Neuronal stem cell (in vitro differentiated cells): ENCODE measurements at regions not wholly inside any gene's neighbourhood (a gene's known extent, or its start where the extent isn't known, plus 50 kb on each side); places are given as distances from the start of the nearest gene placed in this dataset.

Experiments used
- DNase-seq: peaks from one replicate; pipeline ENCODE4 v3.0.0-alpha.2; 2013; ENCODE audit warnings: low spot score
- H2AFZ ChIP-seq: one replicate; pipeline ENCODE4 v1.6.1; 2013; ENCODE audit warnings: mild to moderate bottlenecking, low read length, inconsistent platforms
- H2AK5ac ChIP-seq: 2 replicates; pipeline ENCODE4 v1.6.1; 2013; ENCODE audit warnings: low read depth, mild to moderate bottlenecking, inconsistent platforms, low read length, moderate library complexity, mixed read lengths
- H2BK120ac ChIP-seq: 2 replicates; pipeline ENCODE4 v1.6.1; 2013; ENCODE audit warnings: low read depth, mild to moderate bottlenecking, inconsistent platforms, low read length, moderate library complexity, mixed read lengths
- H2BK12ac ChIP-seq: one replicate; pipeline ENCODE4 v1.6.1; 2013; ENCODE audit warnings: low read length, inconsistent platforms
- H2BK15ac ChIP-seq: 2 replicates; pipeline ENCODE4 v1.6.1; 2013; ENCODE audit warnings: mild to moderate bottlenecking, low read length, inconsistent platforms, mixed read lengths
- H2BK5ac ChIP-seq: one replicate; pipeline ENCODE4 v1.6.1; 2013; ENCODE audit warnings: inconsistent platforms, mild to moderate bottlenecking, low read length, moderate library complexity
- H3K14ac ChIP-seq: one replicate; pipeline ENCODE4 v1.6.1; 2013; ENCODE audit warnings: low read length, inconsistent platforms
- H3K18ac ChIP-seq: 2 replicates; pipeline ENCODE4 v1.6.1; 2013; ENCODE audit warnings: low read length, inconsistent platforms
- H3K23ac ChIP-seq: 2 replicates; pipeline ENCODE4 v1.6.1; 2013; ENCODE audit warnings: low read depth, mild to moderate bottlenecking, mixed read lengths, low read length, inconsistent platforms; ENCODE audit not compliant: poor library complexity
- H3K27ac ChIP-seq: replicated peaks from 3 replicates; pipeline ENCODE4 v1.5.1; 2013; ENCODE audit warnings: low read length, inconsistent platforms
- H3K27me3 ChIP-seq, 3 experiments: 2 replicates each; pipeline ENCODE4 v1.6.1; 2013; ENCODE audit warnings: low read length in 3 of 3, mild to moderate bottlenecking in 2 of 3, inconsistent platforms in 1 of 3, low read depth in 1 of 3, mixed read lengths in 1 of 3, moderate library complexity in 1 of 3; ENCODE audit not compliant: control insufficient read depth in 3 of 3, insufficient read depth in 3 of 3
- H3K36me3 ChIP-seq, 2 donors: replicated peaks in 1 of 2; 2 replicates each; pipeline ENCODE4 v1.6.1; 2013; ENCODE audit warnings: low read length in 2 of 2; ENCODE audit not compliant: control insufficient read depth in 2 of 2, insufficient read depth in 2 of 2
- H3K4ac ChIP-seq: 2 replicates; pipeline ENCODE4 v1.6.1; 2013; ENCODE audit warnings: inconsistent platforms, mild to moderate bottlenecking, low read length, moderate library complexity
- H3K4me1 ChIP-seq, 2 donors: 1 replicate in 1 of 2; 2 replicates in 1 of 2; pipeline ENCODE4 v1.6.1; 2013; ENCODE audit warnings: low read length in 2 of 2, low read depth in 1 of 2; ENCODE audit not compliant: control insufficient read depth in 2 of 2, insufficient read depth in 1 of 2
- H3K4me2 ChIP-seq: one replicate; pipeline ENCODE4 v1.6.1; 2013; ENCODE audit warnings: mild to moderate bottlenecking, low read length, inconsistent platforms; ENCODE audit not compliant: insufficient read depth, poor library complexity, severe bottlenecking
- H3K4me3 ChIP-seq, 2 donors: 2 replicates each; pipeline ENCODE4 v1.5.1; 2013; ENCODE audit warnings: low read length in 2 of 2, mild to moderate bottlenecking in 2 of 2, inconsistent platforms in 1 of 2, moderate library complexity in 1 of 2
- H3K79me1 ChIP-seq: one replicate; pipeline ENCODE4 v1.6.1; 2013; ENCODE audit warnings: low read depth, mild to moderate bottlenecking, inconsistent platforms, low read length, moderate library complexity
- H3K9ac ChIP-seq: one replicate; pipeline ENCODE4 v1.6.1; 2013; ENCODE audit warnings: mild to moderate bottlenecking, low read depth, low read length, inconsistent platforms; ENCODE audit not compliant: poor library complexity
- H3K9me3 ChIP-seq, 2 donors: replicated peaks in 1 of 2; 2 replicates each; pipeline versions ENCODE3 to v1.6.1; 2013; ENCODE audit warnings: low read length in 2 of 2, mild to moderate bottlenecking in 2 of 2, inconsistent platforms in 1 of 2, low read depth in 1 of 2, mixed read lengths in 1 of 2, moderate library complexity in 1 of 2; ENCODE audit not compliant: control insufficient read depth in 2 of 2, insufficient read depth in 1 of 2
- H4K8ac ChIP-seq: one replicate; pipeline ENCODE4 v1.6.1; 2013; ENCODE audit warnings: low read depth, mild to moderate bottlenecking, inconsistent platforms, low read length, moderate library complexity
- H4K91ac ChIP-seq: one replicate; pipeline ENCODE4 v1.6.1; 2013; ENCODE audit warnings: low read length, low read depth, mild to moderate bottlenecking, inconsistent platforms; ENCODE audit not compliant: poor library complexity
- WGBS, 2 donors: extraction: QIAGEN DNeasy Blood & Tissue Kit; methylation state at CpG; one replicate each; pipeline ENCODE4 v1.1.7; 2013; ENCODE audit warnings: missing lambda C conversion rate in 2 of 2, mixed read lengths in 1 of 2; ENCODE audit not compliant: insufficient read length in 2 of 2, insufficient replicate concordance in 1 of 2; ENCODE audit errors: extremely low coverage in 2 of 2; 5-methylcytosine and 5-hydroxymethylcytosine counted together

DNA sequence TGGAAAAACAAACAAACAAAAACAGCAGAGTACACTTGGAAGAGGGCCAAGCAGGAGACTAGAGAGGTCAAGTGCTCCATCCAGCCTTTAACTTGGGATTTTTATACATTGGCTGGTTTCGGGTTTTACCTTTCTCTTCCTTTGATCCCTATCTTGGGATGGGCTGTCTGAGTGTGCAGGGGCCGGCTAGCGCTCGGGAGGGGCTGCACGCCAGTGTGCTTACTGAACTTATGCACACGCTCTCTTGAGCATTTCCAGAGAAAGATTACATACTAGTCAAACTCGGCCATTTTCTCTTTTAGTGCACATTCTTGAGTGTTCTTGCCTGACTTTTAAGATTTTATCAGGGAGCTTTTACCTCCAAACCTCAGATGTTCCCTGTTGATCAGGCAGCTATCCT is 707.8 kb downstream of the DSC3 start:
- H3K9ac ChIP-seq: no peak overlapping the region
- H3K9me3 ChIP-seq: no peaks in the 10 kb centered on the region
- H3K4me3 ChIP-seq: no peak overlapping the region
- H2BK5ac ChIP-seq: no peak overlapping the region
- no peak overlapping the region for H3K23ac ChIP-seq
- H3K36me3 ChIP-seq: no peaks in the 10 kb centered on the region
- H3K79me1 ChIP-seq: no peaks in the 10 kb centered on the region
- no peak overlapping the region for H3K4ac ChIP-seq
- H3K4me1 ChIP-seq: no peaks in the 10 kb centered on the region
- H2BK12ac ChIP-seq: no peak overlapping the region
- H3K18ac ChIP-seq: no peak overlapping the region
- no peaks in the 10 kb centered on the region for H3K27me3 ChIP-seq
- no peak overlapping the region for H2AFZ ChIP-seq
- no peak overlapping the region for H3K14ac ChIP-seq
- no peak overlapping the region for H3K27ac ChIP-seq
- no CpG with 5 or more reads among the region's 7 CpGs for WGBS, 2 donors
- H2BK120ac ChIP-seq: no peak overlapping the region
- no peak overlapping the region for H3K4me2 ChIP-seq
- no peak overlapping the region for H2AK5ac ChIP-seq
- no peak for DNase-seq
- H2BK15ac ChIP-seq: no peak overlapping the region
- no peak overlapping the region for H4K8ac ChIP-seq
- no peak overlapping the region for H4K91ac ChIP-seq

DNA sequence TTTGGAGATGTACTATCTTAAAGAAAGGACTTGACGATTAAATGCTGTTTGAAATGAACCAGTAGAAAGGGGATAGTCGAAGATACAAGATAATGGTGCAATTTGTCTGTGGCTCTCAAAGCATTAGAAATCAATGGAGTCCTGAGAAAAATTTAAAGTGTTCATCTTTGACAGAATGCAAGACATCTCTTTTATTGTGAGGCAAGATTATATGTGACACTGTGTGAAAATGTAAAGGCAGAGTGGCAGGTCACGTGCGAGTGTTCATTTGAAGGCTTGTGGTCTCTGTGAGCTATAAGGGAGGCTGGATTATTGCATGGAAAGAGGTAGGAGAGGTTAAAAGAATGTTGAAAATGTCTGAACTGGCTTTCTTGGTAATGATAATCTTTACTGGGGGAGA is 709.2 kb downstream of the DSC3 start:
- Histone ChIP-seq H3K18ac (no peak overlapping the region), H2AFZ (no peak overlapping the region), H3K27me3 (no peaks in the 10 kb centered on the region), H2BK5ac (no peak overlapping the region), H4K91ac (no peak overlapping the region), H3K14ac (no peak overlapping the region), H3K4ac (no peak overlapping the region), H3K4me1 (no peaks in the 10 kb centered on the region), H2AK5ac (no peak overlapping the region), H3K23ac (no peak overlapping the region), H2BK12ac (no peak overlapping the region), H4K8ac (no peak overlapping the region), H3K36me3 (no peaks in the 10 kb centered on the region), H3K4me3 (no peak overlapping the region), H3K9me3 (no peaks in the 10 kb centered on the region), H2BK15ac (no peak overlapping the region), H3K27ac (no peak overlapping the region), H2BK120ac (no peak overlapping the region), H3K9ac (no peak overlapping the region), H3K4me2 (no peak overlapping the region), H3K79me1 (no peaks in the 10 kb centered on the region)
- no CpG with 5 or more reads among the region's 4 CpGs for WGBS, 2 donors
- DNase-seq: no peak

DNA sequence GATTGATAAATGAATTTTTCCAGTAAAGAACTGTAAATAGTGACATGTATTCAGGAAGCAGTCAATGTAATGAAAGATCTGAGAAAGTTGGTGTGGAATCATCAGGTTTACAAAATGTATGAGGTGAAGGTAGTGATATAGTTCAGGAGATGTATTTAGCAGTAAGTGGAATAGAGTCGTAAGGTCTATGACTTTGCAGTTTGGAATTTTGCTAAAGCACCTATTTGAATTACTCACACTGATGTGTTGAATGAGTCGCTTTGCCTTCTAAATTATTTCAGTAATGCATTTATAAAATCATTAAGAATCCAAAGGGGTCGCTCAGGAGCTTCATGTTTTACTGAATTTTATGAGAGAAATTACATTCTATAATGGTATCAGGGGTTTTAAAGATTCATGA is 713.7 kb downstream of the DSC3 start:
- no peak overlapping the region for H2AFZ ChIP-seq
- no peaks in the 10 kb centered on the region for H3K9me3 ChIP-seq
- no peak overlapping the region for H3K27ac ChIP-seq
- no peak overlapping the region for H2AK5ac ChIP-seq
- H4K8ac ChIP-seq: no peak overlapping the region
- no peak overlapping the region for H3K14ac ChIP-seq
- no peak overlapping the region for H3K4ac ChIP-seq
- no peak overlapping the region for H4K91ac ChIP-seq
- no peaks in the 10 kb centered on the region for H3K36me3 ChIP-seq
- no peak overlapping the region for H3K4me3 ChIP-seq
- no peak overlapping the region for H3K4me2 ChIP-seq
- no peak overlapping the region for H2BK15ac ChIP-seq
- no peak for DNase-seq
- H3K79me1 ChIP-seq: no peaks in the 10 kb centered on the region
- H2BK120ac ChIP-seq: no peak overlapping the region
- H3K23ac ChIP-seq: no peak overlapping the region
- H2BK12ac ChIP-seq: no peak overlapping the region
- no peaks in the 10 kb centered on the region for H3K27me3 ChIP-seq
- H2BK5ac ChIP-seq: no peak overlapping the region
- H3K4me1 ChIP-seq: no peaks in the 10 kb centered on the region
- no peak overlapping the region for H3K18ac ChIP-seq
- no peak overlapping the region for H3K9ac ChIP-seq
- no CpG with 5 or more reads among the region's 3 CpGs for WGBS, 2 donors

DNA sequence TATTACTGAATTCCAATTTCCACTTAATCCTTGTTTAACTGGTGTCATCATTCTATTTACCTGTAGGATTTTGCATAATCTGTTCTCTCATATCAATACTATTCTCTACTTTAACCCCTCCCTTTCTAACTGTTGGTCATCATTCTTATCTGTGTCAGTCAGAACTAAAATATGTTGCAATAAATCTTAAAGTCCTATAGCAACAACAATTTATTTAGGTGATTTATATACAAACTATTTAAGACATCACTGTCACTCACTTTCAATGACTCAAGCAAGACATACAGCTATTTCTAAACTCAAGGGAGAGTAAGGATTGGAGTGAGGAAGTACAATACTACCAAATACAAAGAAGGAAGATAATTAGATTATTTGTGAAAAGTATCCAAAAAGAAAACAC is 740.4 kb downstream of the DSC3 start:
- no peak overlapping the region for H2BK12ac ChIP-seq
- no peak overlapping the region for H3K9ac ChIP-seq
- H3K4me3 ChIP-seq: no peak overlapping the region
- no peak overlapping the region for H3K18ac ChIP-seq
- no peak overlapping the region for H3K27ac ChIP-seq
- no peak overlapping the region for H2BK15ac ChIP-seq
- no peak overlapping the region for H4K91ac ChIP-seq
- H2BK5ac ChIP-seq: no peak overlapping the region
- no peak for DNase-seq
- H2AFZ ChIP-seq: no peak overlapping the region
- no peaks in the 10 kb centered on the region for H3K36me3 ChIP-seq
- H4K8ac ChIP-seq: no peak overlapping the region
- no peak overlapping the region for H3K14ac ChIP-seq
- no peak overlapping the region for H2BK120ac ChIP-seq
- H3K27me3 ChIP-seq: no peaks in the 10 kb centered on the region
- no peaks in the 10 kb centered on the region for H3K79me1 ChIP-seq
- no peaks in the 10 kb centered on the region for H3K9me3 ChIP-seq
- H2AK5ac ChIP-seq: no peak overlapping the region
- H3K4me1 ChIP-seq: no peaks in the 10 kb centered on the region
- no peak overlapping the region for H3K23ac ChIP-seq
- no peak overlapping the region for H3K4ac ChIP-seq
- H3K4me2 ChIP-seq: no peak overlapping the region
